ENCODE measurements at regions not wholly inside any gene's neighbourhood (a gene's known extent, or its start where the extent isn't known, plus 50 kb on each side); places are given as distances from the start of the nearest gene placed in this dataset.

DNA sequence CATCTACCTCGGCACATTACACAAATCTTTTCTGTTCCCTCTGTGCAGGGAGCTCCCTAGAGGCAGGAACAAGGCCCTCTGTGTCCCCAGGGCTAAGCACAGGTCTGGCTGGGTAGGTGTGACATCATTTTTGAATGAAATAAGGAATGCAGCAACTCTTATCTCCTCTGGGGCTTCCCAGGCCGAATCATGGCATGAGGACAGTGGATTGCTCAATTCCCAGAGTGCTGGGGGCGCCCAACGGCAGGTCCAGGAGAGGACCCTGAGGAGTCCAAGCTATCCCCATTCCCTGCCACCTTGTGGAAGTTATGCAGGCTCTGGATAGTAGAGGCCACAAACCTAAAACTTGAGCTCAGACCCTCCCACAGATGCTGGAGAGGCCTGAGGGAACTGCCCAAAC lies 158.0 kb upstream of the RAB6C start:
- TF ChIP-seq POLR2AphosphoS5 (IDR thresholded peaks at IDR 0.05; ENCODE audit: insufficient read depth, low read depth, low read length) = no peak
- TF ChIP-seq, protein P1, sequence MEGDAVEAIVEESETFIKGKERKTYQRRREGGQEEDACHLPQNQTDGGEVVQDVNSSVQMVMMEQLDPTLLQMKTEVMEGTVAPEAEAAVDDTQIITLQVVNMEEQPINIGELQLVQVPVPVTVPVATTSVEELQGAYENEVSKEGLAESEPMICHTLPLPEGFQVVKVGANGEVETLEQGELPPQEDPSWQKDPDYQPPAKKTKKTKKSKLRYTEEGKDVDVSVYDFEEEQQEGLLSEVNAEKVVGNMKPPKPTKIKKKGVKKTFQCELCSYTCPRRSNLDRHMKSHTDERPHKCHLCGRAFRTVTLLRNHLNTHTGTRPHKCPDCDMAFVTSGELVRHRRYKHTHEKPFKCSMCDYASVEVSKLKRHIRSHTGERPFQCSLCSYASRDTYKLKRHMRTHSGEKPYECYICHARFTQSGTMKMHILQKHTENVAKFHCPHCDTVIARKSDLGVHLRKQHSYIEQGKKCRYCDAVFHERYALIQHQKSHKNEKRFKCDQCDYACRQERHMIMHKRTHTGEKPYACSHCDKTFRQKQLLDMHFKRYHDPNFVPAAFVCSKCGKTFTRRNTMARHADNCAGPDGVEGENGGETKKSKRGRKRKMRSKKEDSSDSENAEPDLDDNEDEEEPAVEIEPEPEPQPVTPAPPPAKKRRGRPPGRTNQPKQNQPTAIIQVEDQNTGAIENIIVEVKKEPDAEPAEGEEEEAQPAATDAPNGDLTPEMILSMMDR (IDR thresholded peaks at IDR 0.05; ENCODE audit: extremely low read depth in 1 of 2, insufficient read depth in 1 of 2, low read depth in 1 of 2, low read length in 2 of 2) = no peak
- no peak for TF ChIP-seq POLR2A (IDR thresholded peaks at IDR 0.05; ENCODE audit: low read depth, low read length)
